ENCODE measurements at regions not wholly inside any gene's neighbourhood (a gene's known extent, or its start where the extent isn't known, plus 50 kb on each side); places are given as distances from the start of the nearest gene placed in this dataset.

GRCh38 chr6:103047567-103047966 is 1654.1 kb downstream of the GRIK2 start:
- TF ChIP-seq ZFX (IDR thresholded peaks at IDR 0.05; ENCODE audit: borderline replicate concordance) (no peak), CTCF (IDR thresholded peaks at IDR 0.05) (no peak)
- H3K27ac ChIP-seq = no peak overlapping the region

GRCh38 chr6:103042336-103042735 is 1648.8 kb downstream of the GRIK2 start:
- TF ChIP-seq CTCF (IDR thresholded peaks at IDR 0.05) (no peak), ZFX (IDR thresholded peaks at IDR 0.05; ENCODE audit: borderline replicate concordance) (no peak)
- no peak overlapping the region for H3K27ac ChIP-seq

GRCh38 chr6:103036846-103037245 is 1643.3 kb downstream of the GRIK2 start:
- TF ChIP-seq CTCF (IDR thresholded peaks at IDR 0.05) = no peak
- no peak for TF ChIP-seq ZFX (IDR thresholded peaks at IDR 0.05; ENCODE audit: borderline replicate concordance)
- no peak overlapping the region for H3K27ac ChIP-seq

- TF ChIP-seq CTCF (IDR thresholded peaks at IDR 0.05) (no peak), ZFX (IDR thresholded peaks at IDR 0.05; ENCODE audit: borderline replicate concordance) (no peak)
- H3K27ac ChIP-seq = no peak overlapping the region
Measured at GRCh38 chr6:103027271-103027931, 1633.9 kb downstream of the GRIK2 start.

GRCh38 chr6:103018426-103018825 is 1624.9 kb downstream of the GRIK2 start:
- TF ChIP-seq CTCF (IDR thresholded peaks at IDR 0.05) (no peak), ZFX (IDR thresholded peaks at IDR 0.05; ENCODE audit: borderline replicate concordance) (no peak)
- no peak overlapping the region for H3K27ac ChIP-seq

GRCh38 chr6:103017878-103018277 is 1624.4 kb downstream of the GRIK2 start:
- TF ChIP-seq CTCF (IDR thresholded peaks at IDR 0.05) (no peak), ZFX (IDR thresholded peaks at IDR 0.05; ENCODE audit: borderline replicate concordance) (no peak)
- no peak overlapping the region for H3K27ac ChIP-seq

GRCh38 chr6:103011605-103012004 is 1618.1 kb downstream of the GRIK2 start:
- H3K27ac ChIP-seq = no peak overlapping the region
- TF ChIP-seq ZFX (IDR thresholded peaks at IDR 0.05; ENCODE audit: borderline replicate concordance) (no peak), CTCF (IDR thresholded peaks at IDR 0.05) (no peak)

Measured in 22Rv1 (cell line).